HEK293 (cell line): ENCODE measurements at regions not wholly inside any gene's neighbourhood (a gene's known extent, or its start where the extent isn't known, plus 50 kb on each side); places are given as distances from the start of the nearest gene placed in this dataset.

Source experiments
- CTCF ChIA-PET: fragments of 350-600 bp; formaldehyde crosslinking; extraction: SDS; loops from one replicate; lab custom pipeline; 2021; ENCODE audit warnings: antibody characterized with exemption; lab: Yijun Ruan, JAX
- POLR2A ChIA-PET: fragments of 300-600 bp; formaldehyde crosslinking; extraction: SDS; loops from one replicate; lab custom pipeline; 2020; ENCODE audit warnings: antibody characterized with exemption, inconsistent platforms; lab: Yijun Ruan, JAX
- H3K27ac ChIP-seq: fragments of 200-500 bp; sonication (Bioruptor generic); 2 replicates; pipeline ENCODE4 v1.5.1; 2014; ENCODE audit warnings: low read depth, low read length, control low read depth, inconsistent platforms; ENCODE audit errors: extremely low read depth
- H3K36me3 ChIP-seq, 2 experiments: fragments of 200-500 bp in 1 of 2; sonication (Bioruptor generic) in 1 of 2; 1 replicate in 1 of 2; 2 replicates in 1 of 2; pipeline ENCODE4 v1.5.1; 2014 to 2017; ENCODE audit warnings: inconsistent platforms in 2 of 2, low read length in 2 of 2; ENCODE audit not compliant: control insufficient read depth in 2 of 2, insufficient read depth in 1 of 2
- H3K4me1 ChIP-seq: fragments of 200-500 bp; sonication (Bioruptor generic); 2 replicates; pipeline ENCODE4 v1.5.1; 2014; ENCODE audit warnings: mild to moderate bottlenecking, low read length, inconsistent platforms; ENCODE audit not compliant: control insufficient read depth, insufficient read depth
- H3K4me3 ChIP-seq: 2 replicates; pipeline ENCODE4 v1.5.1; 2011; ENCODE audit warnings: low read depth, mild to moderate bottlenecking, control low read depth, low read length, moderate library complexity
- H3K9me3 ChIP-seq: fragments of 200-500 bp; sonication (Bioruptor generic); 2 replicates; pipeline ENCODE4 v1.5.1; 2014; ENCODE audit warnings: low read depth, low read length, inconsistent platforms; ENCODE audit not compliant: control insufficient read depth, insufficient read depth
- HOXC10 ChIP-seq: sonication (generic); formaldehyde crosslinking; IDR thresholded peaks from 2 replicates; pipeline ENCODE4 v1.8.1; 2023; ENCODE audit warnings: mild to moderate bottlenecking, missing genetic modification reagents
- IKZF3 ChIP-seq: fragments of 450-650 bp; IDR thresholded peaks from 2 replicates; pipeline ENCODE4 v1.5.0; 2018; ENCODE audit warnings: missing biosample characterization, mild to moderate bottlenecking, missing genetic modification characterization, moderate library complexity
- INSM2 ChIP-seq: fragments of 450-650 bp; formaldehyde crosslinking; IDR thresholded peaks from 2 replicates; pipeline ENCODE4 v1.5.1; 2016; ENCODE audit warnings: missing biosample characterization, missing genetic modification characterization
- KLF7 ChIP-seq: fragments of 450-650 bp; formaldehyde crosslinking; IDR thresholded peaks from 2 replicates; pipeline ENCODE4 v1.5.1; 2016; ENCODE audit warnings: missing biosample characterization, missing genetic modification characterization, borderline replicate concordance
- PRDM6 ChIP-seq: fragments of 450-650 bp; formaldehyde crosslinking; IDR thresholded peaks from 2 replicates; pipeline ENCODE4 v1.5.1; 2017; ENCODE audit warnings: missing biosample characterization, missing genetic modification characterization
- RBAK ChIP-seq: fragments of 450-650 bp; formaldehyde crosslinking; IDR thresholded peaks from 2 replicates; pipeline ENCODE4 v1.5.1; 2016; ENCODE audit warnings: missing biosample characterization, missing genetic modification characterization
- SALL2 ChIP-seq: fragments of 450-650 bp; formaldehyde crosslinking; IDR thresholded peaks from 2 replicates; pipeline ENCODE4 v1.5.0; 2017; ENCODE audit warnings: missing biosample characterization, mild to moderate bottlenecking, missing genetic modification characterization, borderline replicate concordance
- SETDB1 ChIP-seq: IDR thresholded peaks from one replicate; pipeline ENCODE4 v1.6.1; 2017; ENCODE audit warnings: mild to moderate bottlenecking, low read length, moderate library complexity, mixed read lengths; ENCODE audit not compliant: insufficient read length
- TCF7L2 ChIP-seq: IDR thresholded peaks from 2 replicates; pipeline ENCODE4 v1.6.1; 2011; ENCODE audit warnings: low read depth, mild to moderate bottlenecking, inconsistent platforms, low read length, moderate library complexity, borderline replicate concordance
- ZNF239 ChIP-seq: fragments of 450-650 bp; formaldehyde crosslinking; IDR thresholded peaks from 2 replicates; pipeline ENCODE4 v1.5.1; 2016; ENCODE audit warnings: missing biosample characterization, missing genetic modification characterization
- ZNF292 ChIP-seq: fragments of 450-650 bp; formaldehyde crosslinking; IDR thresholded peaks from 2 replicates; pipeline ENCODE4 v1.5.1; 2016; ENCODE audit warnings: low read depth, missing biosample characterization, missing genetic modification characterization, borderline replicate concordance
- ZNF362 ChIP-seq: fragments of 450-650 bp; formaldehyde crosslinking; IDR thresholded peaks from 2 replicates; pipeline ENCODE4 v1.5.1; 2016; ENCODE audit warnings: missing biosample characterization, missing genetic modification characterization
- ZNF544 ChIP-seq: fragments of 450-650 bp; formaldehyde crosslinking; IDR thresholded peaks from 2 replicates; pipeline ENCODE4 v1.5.0; 2017; ENCODE audit warnings: missing biosample characterization, missing genetic modification characterization
- ZNF549 ChIP-seq: fragments of 450-650 bp; IDR thresholded peaks from 2 replicates; pipeline ENCODE4 v1.5.1; 2018; ENCODE audit warnings: missing biosample characterization, missing genetic modification characterization, mild to moderate bottlenecking, inconsistent platforms, moderate library complexity
- ZNF600 ChIP-seq: fragments of 450-650 bp; formaldehyde crosslinking; IDR thresholded peaks from 2 replicates; pipeline ENCODE4 v1.5.1; 2016; ENCODE audit warnings: missing biosample characterization, missing genetic modification characterization
- ZNF621 ChIP-seq: fragments of 450-650 bp; formaldehyde crosslinking; IDR thresholded peaks from 2 replicates; pipeline ENCODE4 v1.5.1; 2017; ENCODE audit warnings: missing biosample characterization, missing genetic modification characterization
- ZSCAN16 ChIP-seq: fragments of 450-650 bp; formaldehyde crosslinking; IDR thresholded peaks from 2 replicates; pipeline ENCODE4 v1.5.1; 2016; ENCODE audit warnings: missing biosample characterization, missing genetic modification characterization
- TF ChIP-seq, protein P1 (sequence below): IDR thresholded peaks from 2 replicates; pipeline ENCODE4 v1.6.1; 2011; ENCODE audit warnings: mild to moderate bottlenecking, low read depth, low read length, borderline replicate concordance

- CTCF ChIA-PET, result interaction anchor here (0.7 to 1.2 kb wide), 3 partner anchors 10 to 99 kb away, joined by 3 read pairs; no protein-coding TSS in a partner anchor
- POLR2A ChIA-PET, result no interaction called here
- Histone ChIP-seq H3K9me3 (no peaks in the 10 kb centered on the region), H3K36me3 (no peaks in the 10 kb centered on the region), H3K4me3 (no peak overlapping the region), H3K27ac (no peak overlapping the region), H3K4me1 (no peaks in the 10 kb centered on the region)
- TF ChIP-seq, protein P1, sequence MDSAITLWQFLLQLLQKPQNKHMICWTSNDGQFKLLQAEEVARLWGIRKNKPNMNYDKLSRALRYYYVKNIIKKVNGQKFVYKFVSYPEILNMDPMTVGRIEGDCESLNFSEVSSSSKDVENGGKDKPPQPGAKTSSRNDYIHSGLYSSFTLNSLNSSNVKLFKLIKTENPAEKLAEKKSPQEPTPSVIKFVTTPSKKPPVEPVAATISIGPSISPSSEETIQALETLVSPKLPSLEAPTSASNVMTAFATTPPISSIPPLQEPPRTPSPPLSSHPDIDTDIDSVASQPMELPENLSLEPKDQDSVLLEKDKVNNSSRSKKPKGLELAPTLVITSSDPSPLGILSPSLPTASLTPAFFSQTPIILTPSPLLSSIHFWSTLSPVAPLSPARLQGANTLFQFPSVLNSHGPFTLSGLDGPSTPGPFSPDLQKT, result no peak
- TF ChIP-seq ZNF239 (tag by site-specific recombination) (no peak), RBAK (tag by site-specific recombination) (no peak), ZNF362 (tag by site-specific recombination) (no peak), TCF7L2 (no peak), ZSCAN16 (tag by site-specific recombination) (no peak), SETDB1 (no peak)
Observed at GRCh38 chr20:10795286-10796026, 121.7 kb upstream of the JAG1 start.

- Histone ChIP-seq H3K4me1 (no peaks in the 10 kb centered on the region), H3K27ac (no peak overlapping the region), H3K4me3 (no peak overlapping the region), H3K36me3 (no peaks in the 10 kb centered on the region), H3K9me3 (no peaks in the 10 kb centered on the region)
- POLR2A ChIA-PET, result no interaction called here
- CTCF ChIA-PET, result no interaction called here
- no peak for TF ChIP-seq ZNF600 (tag by site-specific recombination)
- TF ChIP-seq SALL2 (tag by site-specific recombination), result no peak
- TF ChIP-seq INSM2 (tag by site-specific recombination), result no peak
- no peak for TF ChIP-seq ZNF549
- TF ChIP-seq IKZF3 (tag by site-specific recombination), result no peak
- no peak for TF ChIP-seq HOXC10 (CRISPR knock-in tag)
- no peak for TF ChIP-seq KLF7 (tag by site-specific recombination)
- no peak for TF ChIP-seq ZNF292 (tag by site-specific recombination)
- TF ChIP-seq PRDM6 (tag by site-specific recombination), result no peak
- TF ChIP-seq ZNF621 (tag by site-specific recombination), result no peak
- TF ChIP-seq ZNF544 (tag by site-specific recombination), result no peak
Observed at GRCh38 chr20:10798811-10799210, 125.0 kb upstream of the JAG1 start.
